Liver (tissue), 3 donors: ENCODE measurements at regions not wholly inside any gene's neighbourhood (a gene's known extent, or its start where the extent isn't known, plus 50 kb on each side); places are given as distances from the start of the nearest gene placed in this dataset.
"Not testable (repeated sequence)": the region's sequence is repeated elsewhere in the genome, so short reads cannot be mapped to it uniquely, and the experiment has no call there.

ENCODE experiments used
- EGR1 ChIP-seq, 2 donors: IDR thresholded peaks; 2 replicates each; pipeline ENCODE4 v1.6.1; 2016 to 2018; ENCODE audit warnings: antibody characterized with exemption in 2 of 2, low read depth in 2 of 2
- FOXA1 ChIP-seq: IDR thresholded peaks from 2 replicates; pipeline ENCODE4 v1.6.1; 2016; ENCODE audit warnings: antibody characterized with exemption
- HNF4A ChIP-seq, 2 donors: conservative IDR thresholded peaks; 2 replicates each; pipeline ENCODE4 v1.6.1; 2016; ENCODE audit warnings: antibody characterized with exemption in 2 of 2, mild to moderate bottlenecking in 2 of 2
- JUND ChIP-seq, 2 donors: IDR thresholded peaks; 2 replicates each; pipeline ENCODE4 v1.6.1; 2016; ENCODE audit warnings: antibody characterized with exemption in 2 of 2
- NR2F2 ChIP-seq: IDR thresholded peaks from 2 replicates; pipeline ENCODE4 v1.6.1; 2016; ENCODE audit warnings: antibody characterized with exemption
- RAD21 ChIP-seq, 2 donors: IDR thresholded peaks; 2 replicates each; pipeline ENCODE4 v1.6.1; 2016; ENCODE audit warnings: antibody characterized with exemption in 2 of 2, mild to moderate bottlenecking in 2 of 2
- RXRA ChIP-seq, 2 donors: IDR thresholded peaks; 2 replicates each; pipeline ENCODE4 v1.6.1; 2017 to 2018; ENCODE audit warnings: antibody characterized with exemption in 2 of 2, mild to moderate bottlenecking in 1 of 2
- SP1 ChIP-seq: IDR thresholded peaks from 2 replicates; pipeline ENCODE4 v1.6.1; 2018; ENCODE audit warnings: antibody characterized with exemption, mild to moderate bottlenecking
- TAF1 ChIP-seq: conservative IDR thresholded peaks from 2 replicates; pipeline ENCODE4 v1.6.1; 2016; ENCODE audit warnings: antibody characterized with exemption, mild to moderate bottlenecking
- YY1 ChIP-seq: IDR thresholded peaks from 2 replicates; pipeline ENCODE4 v1.6.1; 2016; ENCODE audit warnings: antibody characterized with exemption, mild to moderate bottlenecking
- TF ChIP-seq, protein P1 (sequence below): fragments of 150-350 bp; IDR thresholded peaks from 2 replicates; pipeline ENCODE4 v1.5.1; 2017; ENCODE audit warnings: improper control_type of control experiment, low read depth, low read length; ENCODE audit not compliant: missing input control
- TF ChIP-seq, protein P2 (sequence below): IDR thresholded peaks from 2 replicates; pipeline ENCODE4 v1.6.1; 2016; ENCODE audit warnings: antibody characterized with exemption, mild to moderate bottlenecking
- TF ChIP-seq, protein P3 (sequence below): IDR thresholded peaks from 2 replicates; pipeline ENCODE4 v1.6.1; 2016; ENCODE audit warnings: antibody characterized with exemption
- TF ChIP-seq, protein P4 (sequence below): IDR thresholded peaks from 2 replicates; pipeline ENCODE4 v1.6.1; 2016; ENCODE audit warnings: antibody characterized with exemption
- donor health status: healthy.
- donor health status: healthy.

DNA sequence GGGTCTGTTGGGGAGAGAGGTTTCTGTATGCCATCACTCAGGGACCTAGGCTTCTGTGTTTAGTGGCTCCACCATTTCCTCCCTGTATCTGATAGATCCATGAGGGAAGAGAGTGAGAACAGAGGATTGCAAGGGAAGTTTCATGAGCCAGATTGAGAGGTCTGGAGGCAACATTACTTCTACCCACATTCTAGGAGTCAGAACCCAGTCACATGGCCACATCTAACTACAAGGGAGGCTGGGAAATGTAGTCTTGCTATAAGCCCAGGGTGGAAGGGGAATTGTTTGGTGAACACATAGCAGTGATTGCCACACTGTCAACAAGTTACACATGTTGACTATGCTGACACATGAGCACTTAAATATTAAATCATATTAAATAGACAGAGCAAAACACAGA, 834.8 kb downstream of the C12orf50 start:
- not testable (repeated sequence) for TF ChIP-seq YY1; FOXA1; EGR1 (IDR thresholded peaks at IDR 0.05; ENCODE audit: low read depth in 2 of 2); RXRA (IDR thresholded peaks at IDR 0.05); NR2F2; HNF4A (conservative IDR thresholded peaks at IDR 0.05); JUND (IDR thresholded peaks at IDR 0.05); SP1; TAF1; RAD21 (IDR thresholded peaks at IDR 0.05)
- TF ChIP-seq, protein P1, sequence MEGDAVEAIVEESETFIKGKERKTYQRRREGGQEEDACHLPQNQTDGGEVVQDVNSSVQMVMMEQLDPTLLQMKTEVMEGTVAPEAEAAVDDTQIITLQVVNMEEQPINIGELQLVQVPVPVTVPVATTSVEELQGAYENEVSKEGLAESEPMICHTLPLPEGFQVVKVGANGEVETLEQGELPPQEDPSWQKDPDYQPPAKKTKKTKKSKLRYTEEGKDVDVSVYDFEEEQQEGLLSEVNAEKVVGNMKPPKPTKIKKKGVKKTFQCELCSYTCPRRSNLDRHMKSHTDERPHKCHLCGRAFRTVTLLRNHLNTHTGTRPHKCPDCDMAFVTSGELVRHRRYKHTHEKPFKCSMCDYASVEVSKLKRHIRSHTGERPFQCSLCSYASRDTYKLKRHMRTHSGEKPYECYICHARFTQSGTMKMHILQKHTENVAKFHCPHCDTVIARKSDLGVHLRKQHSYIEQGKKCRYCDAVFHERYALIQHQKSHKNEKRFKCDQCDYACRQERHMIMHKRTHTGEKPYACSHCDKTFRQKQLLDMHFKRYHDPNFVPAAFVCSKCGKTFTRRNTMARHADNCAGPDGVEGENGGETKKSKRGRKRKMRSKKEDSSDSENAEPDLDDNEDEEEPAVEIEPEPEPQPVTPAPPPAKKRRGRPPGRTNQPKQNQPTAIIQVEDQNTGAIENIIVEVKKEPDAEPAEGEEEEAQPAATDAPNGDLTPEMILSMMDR = not testable (repeated sequence)
- TF ChIP-seq, protein P2, sequence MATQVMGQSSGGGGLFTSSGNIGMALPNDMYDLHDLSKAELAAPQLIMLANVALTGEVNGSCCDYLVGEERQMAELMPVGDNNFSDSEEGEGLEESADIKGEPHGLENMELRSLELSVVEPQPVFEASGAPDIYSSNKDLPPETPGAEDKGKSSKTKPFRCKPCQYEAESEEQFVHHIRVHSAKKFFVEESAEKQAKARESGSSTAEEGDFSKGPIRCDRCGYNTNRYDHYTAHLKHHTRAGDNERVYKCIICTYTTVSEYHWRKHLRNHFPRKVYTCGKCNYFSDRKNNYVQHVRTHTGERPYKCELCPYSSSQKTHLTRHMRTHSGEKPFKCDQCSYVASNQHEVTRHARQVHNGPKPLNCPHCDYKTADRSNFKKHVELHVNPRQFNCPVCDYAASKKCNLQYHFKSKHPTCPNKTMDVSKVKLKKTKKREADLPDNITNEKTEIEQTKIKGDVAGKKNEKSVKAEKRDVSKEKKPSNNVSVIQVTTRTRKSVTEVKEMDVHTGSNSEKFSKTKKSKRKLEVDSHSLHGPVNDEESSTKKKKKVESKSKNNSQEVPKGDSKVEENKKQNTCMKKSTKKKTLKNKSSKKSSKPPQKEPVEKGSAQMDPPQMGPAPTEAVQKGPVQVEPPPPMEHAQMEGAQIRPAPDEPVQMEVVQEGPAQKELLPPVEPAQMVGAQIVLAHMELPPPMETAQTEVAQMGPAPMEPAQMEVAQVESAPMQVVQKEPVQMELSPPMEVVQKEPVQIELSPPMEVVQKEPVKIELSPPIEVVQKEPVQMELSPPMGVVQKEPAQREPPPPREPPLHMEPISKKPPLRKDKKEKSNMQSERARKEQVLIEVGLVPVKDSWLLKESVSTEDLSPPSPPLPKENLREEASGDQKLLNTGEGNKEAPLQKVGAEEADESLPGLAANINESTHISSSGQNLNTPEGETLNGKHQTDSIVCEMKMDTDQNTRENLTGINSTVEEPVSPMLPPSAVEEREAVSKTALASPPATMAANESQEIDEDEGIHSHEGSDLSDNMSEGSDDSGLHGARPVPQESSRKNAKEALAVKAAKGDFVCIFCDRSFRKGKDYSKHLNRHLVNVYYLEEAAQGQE = not testable (repeated sequence)
- TF ChIP-seq, protein P3, sequence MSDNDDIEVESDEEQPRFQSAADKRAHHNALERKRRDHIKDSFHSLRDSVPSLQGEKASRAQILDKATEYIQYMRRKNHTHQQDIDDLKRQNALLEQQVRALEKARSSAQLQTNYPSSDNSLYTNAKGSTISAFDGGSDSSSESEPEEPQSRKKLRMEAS = not testable (repeated sequence)
- TF ChIP-seq, protein P4, sequence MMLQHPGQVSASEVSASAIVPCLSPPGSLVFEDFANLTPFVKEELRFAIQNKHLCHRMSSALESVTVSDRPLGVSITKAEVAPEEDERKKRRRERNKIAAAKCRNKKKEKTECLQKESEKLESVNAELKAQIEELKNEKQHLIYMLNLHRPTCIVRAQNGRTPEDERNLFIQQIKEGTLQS = not testable (repeated sequence)
